NCI-H2081 (cell line): ENCODE measurements at regions not wholly inside any gene's neighbourhood (a gene's known extent, or its start where the extent isn't known, plus 50 kb on each side); places are given as distances from the start of the nearest gene placed in this dataset.

Source experiments
- DNase-seq, 2 experiments: peaks; one replicate each; lab custom pipeline; 2025; lab: John Stamatoyannopoulos, UW

- DNase-seq = peak; percentile 57 to 59
Observed at GRCh38 chr7:51366930-51367613, 50.5 kb upstream of the COBL start.
